ENCODE measurements at regions not wholly inside any gene's neighbourhood (a gene's known extent, or its start where the extent isn't known, plus 50 kb on each side); places are given as distances from the start of the nearest gene placed in this dataset.
A peak's percentile ranks its signal among the peaks of the same experiment; 100 is the strongest.

GRCh38 chrX:46039526-46039925 lies 505.7 kb downstream of the ZNF674 start:
- no peak for TF ChIP-seq CTCF (IDR thresholded peaks at IDR 0.05; ENCODE audit: insufficient read depth, low read length)
- TF ChIP-seq POLR2AphosphoS5 (IDR thresholded peaks at IDR 0.05; ENCODE audit: low read depth): no peak
- TF ChIP-seq SPI1 (IDR thresholded peaks at IDR 0.05; ENCODE audit: borderline replicate concordance, low read depth): peak; percentile 33; the same call in 1 of the 2 replicates
